Activated CD4-positive, alpha-beta T cell treated with anti-CD3 and anti-CD28 coated beads for 24 hours (primary cell): ENCODE measurements at regions not wholly inside any gene's neighbourhood (a gene's known extent, or its start where the extent isn't known, plus 50 kb on each side); places are given as distances from the start of the nearest gene placed in this dataset.
"Not testable (repeated sequence)": the region's sequence is repeated elsewhere in the genome, so short reads cannot be mapped to it uniquely, and the experiment has no call there.

ENCODE experiments used
- DNase-seq, 2 donors: peaks; one replicate each; pipeline ENCODE4 v3.0.0-alpha.2; 2020; ENCODE audit warnings: low read depth in 2 of 2

DNA sequence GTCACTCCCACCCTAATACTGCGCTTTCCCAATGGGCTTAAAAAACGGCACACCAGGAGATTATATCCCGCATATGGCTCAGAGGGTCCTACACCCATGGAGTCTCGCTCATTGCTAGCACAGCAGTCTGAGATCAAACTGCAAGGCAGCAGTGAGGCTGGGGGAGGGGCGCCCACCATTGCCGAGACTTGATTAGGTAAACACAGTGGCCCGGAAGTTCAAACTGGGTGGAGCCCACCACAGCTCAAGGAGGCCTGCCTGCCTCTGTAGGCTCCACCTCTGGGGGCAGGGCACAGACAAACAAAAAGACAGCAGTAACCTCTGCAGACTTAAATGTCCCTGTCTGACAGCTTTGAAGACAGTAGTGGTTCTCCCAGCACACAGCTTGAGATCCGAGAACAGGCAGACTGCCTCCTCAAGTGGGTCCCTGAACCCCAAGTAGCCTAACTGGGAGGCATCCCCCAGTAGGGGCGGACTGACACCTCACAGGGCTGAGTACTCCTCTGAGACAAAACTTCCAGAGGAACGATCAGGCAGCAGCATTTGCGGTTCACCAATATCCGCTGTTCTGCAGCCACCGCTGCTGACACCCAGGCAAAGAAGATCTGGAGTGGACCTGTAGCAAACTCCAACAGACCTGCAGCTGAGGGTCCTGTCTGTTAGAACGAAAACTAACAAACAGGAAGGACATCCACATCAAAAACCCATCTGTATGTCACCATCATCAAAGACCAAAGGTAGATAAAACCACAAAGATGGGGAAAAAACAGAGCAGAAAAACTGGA lies 1085.6 kb upstream of the FANCL start:
- DNase-seq, result not testable (repeated sequence)

DNA sequence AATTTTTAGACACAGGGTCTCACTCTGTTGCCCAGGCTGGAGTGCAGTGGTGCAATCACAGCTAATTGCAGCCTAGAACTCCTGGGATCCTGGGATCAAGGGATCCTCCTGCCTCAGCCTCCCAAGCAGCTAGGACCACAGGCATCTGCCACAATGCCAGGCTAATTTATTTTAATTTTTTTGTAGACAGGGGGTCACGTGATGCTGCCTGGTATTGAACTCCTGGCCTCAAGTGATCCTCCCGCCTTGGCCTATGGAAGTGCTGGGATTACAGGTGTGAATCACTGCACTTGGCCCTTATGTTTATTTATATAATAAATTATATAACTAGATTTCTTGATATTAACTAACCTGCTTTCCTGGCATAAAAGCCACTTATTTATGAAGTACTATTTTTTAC lies 1081.7 kb upstream of the FANCL start:
- no peak for DNase-seq

GRCh38 chr2:59322005-59322404 lies 1080.9 kb upstream of the FANCL start:
- no peak for DNase-seq

DNA sequence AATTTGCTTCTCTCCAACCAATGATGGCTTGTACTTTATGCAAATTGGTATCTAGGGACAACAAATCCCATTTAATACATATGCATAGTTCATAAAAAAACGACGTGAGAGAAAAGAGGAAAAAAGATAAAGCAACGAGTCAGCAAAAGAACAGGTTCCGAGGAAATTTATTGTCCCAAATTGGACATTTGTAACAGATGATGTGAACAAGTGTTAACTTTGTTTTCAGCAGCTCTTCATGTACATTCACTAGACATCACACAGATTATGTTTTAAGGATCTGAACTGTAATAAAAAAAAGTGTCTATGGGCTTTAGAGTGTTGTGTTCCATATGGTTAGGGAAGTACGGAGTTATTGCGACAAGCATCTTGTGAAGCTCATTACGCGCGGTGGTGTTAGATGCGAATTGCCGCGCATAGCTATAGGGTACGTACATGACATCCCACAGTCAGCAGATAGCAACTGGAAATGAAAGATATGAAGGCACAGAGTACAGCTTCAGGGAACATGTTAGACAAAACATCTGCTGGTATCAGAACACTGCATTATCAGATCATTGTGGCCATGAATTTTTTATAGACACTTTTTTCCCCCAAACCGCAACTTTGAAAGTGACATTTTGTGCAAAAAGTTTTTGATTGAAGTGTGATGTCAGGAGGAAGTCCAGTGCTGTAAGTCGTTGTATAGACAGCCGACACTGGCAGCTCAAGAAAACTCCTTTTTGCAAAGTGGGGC lies 1073.1 kb upstream of the FANCL start:
- no peak for DNase-seq

GRCh38 chr2:59312967-59313940 lies 1072.1 kb upstream of the FANCL start:
- no peak for DNase-seq

GRCh38 chr2:59312029-59312428 lies 1070.9 kb upstream of the FANCL start:
- no peak for DNase-seq

- DNase-seq, result no peak
These were observed 1067.0 kb upstream of the FANCL start for GRCh38 chr2:59308108-59308507.

DNA sequence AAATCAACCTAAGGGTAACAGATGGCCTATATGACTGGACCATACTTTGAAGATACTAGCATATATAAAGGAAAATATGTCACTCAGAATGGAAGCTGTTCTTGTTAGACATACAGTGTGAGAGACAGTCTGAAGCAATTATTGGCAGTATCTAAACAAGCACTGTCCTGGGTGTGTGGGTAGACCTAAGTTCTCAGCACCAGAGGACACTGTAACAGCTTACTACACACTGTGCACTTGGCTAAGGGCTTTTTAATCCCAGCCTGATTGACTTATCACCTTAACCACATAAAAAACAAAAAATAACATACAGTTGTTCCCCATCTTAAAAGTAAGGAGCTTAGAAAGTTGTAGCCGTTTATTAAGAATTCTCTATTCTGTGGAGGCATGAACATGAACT lies 1066.1 kb upstream of the FANCL start:
- no peak for DNase-seq

DNA sequence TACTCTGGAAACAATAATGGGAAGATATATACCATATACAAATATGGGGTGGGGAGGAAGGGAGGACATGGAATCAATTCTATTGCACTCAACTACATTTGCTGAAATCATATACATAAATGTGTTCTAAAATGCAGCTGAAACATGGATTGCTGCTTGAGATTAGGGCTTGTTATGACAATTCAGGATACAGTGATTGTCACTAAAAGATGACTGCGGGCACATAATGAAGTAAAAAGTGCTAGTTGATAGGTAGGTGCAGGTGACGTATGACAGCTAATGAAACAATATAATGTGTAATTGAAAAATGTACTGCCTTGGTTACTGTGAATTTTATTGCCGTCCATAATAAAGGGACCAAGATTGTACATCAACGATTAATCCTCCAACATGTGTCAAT lies 1062.1 kb upstream of the FANCL start:
- DNase-seq, result no peak

DNA sequence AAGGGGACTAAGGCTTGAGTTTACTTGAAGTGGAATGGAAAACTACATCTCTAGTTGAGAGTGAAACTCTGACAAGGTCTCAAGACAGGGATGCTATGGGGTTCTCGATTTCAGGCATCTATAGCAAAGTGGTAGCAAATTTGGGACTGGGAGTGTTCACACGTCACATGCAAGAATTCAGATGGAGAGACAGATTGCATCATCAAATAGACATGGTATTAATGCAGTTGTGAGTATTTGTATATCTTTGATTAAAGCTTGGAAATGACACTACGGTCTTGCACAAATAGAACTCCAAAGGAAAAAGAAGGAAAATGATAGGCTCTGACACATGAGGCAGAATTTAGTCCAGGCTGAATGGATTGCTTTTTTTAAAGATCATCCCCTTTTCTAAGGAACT lies 1061.6 kb upstream of the FANCL start:
- no peak for DNase-seq

GRCh38 chr2:59301466-59302402 lies 1060.6 kb upstream of the FANCL start:
- DNase-seq, result no peak

DNA sequence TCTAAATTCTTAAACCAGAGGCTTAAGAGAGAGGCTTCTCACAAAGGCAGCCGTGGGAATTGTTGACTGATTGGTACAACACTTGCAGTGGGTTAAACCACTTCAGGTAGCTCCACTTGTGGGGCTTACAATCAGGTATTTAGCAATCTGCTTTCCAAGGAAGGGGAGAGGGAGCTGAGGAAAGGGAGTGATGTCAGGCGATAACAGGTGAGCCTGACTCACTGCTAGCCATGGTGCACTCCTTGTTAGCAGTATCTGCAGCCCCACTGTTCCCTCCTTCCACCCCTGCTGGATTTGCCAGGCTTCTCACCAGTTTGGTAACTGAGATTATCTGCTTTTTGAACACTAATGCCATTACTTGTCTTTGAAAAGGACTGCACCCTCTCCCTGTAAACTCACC lies 1056.7 kb upstream of the FANCL start:
- no peak for DNase-seq

DNA sequence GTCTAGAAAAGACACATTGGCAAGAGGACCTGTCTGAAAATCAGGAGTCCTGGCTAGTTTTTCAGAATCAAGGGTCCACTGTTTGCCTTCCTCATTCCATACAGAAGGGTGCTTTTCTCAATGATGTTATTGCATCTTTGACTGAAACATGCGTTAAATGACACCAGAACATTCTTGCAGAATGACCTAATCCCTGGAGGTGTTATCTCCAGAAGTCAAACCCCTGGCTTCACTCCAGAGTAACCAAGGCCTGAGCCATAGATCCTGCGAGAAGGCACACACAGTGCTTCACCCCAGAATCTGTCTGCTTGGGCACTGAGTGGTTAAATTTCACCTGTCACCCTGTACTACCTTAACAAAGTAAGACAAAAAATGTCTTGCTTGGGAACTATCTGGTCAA lies 1055.2 kb upstream of the FANCL start:
- DNase-seq, result no peak

- DNase-seq, result no peak
These were observed 1054.5 kb upstream of the FANCL start for GRCh38 chr2:59295524-59296162.

DNA sequence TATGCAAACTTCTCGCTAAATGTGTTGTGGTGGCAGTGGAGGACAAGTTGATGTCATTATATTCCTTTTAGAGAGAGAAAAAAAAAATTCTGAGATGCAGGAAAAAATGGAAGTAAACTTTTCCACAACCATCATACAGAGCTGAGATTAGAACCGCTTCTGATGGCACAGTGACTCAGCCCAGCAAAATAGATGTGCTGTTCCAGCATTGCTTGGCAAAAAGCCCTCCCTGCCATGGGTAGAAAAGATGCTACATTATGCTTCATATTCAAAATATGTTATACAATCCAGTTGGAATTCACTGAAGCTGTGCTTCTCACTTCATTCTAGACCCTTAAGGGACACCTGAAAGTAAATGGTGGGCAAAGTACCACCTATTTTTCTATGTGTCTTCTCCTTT lies 1047.6 kb upstream of the FANCL start:
- DNase-seq, result no peak

- no peak for DNase-seq
These were observed 1041.4 kb upstream of the FANCL start for GRCh38 chr2:59282374-59283057.

GRCh38 chr2:59277671-59278070 lies 1036.5 kb upstream of the FANCL start:
- no peak for DNase-seq

DNA sequence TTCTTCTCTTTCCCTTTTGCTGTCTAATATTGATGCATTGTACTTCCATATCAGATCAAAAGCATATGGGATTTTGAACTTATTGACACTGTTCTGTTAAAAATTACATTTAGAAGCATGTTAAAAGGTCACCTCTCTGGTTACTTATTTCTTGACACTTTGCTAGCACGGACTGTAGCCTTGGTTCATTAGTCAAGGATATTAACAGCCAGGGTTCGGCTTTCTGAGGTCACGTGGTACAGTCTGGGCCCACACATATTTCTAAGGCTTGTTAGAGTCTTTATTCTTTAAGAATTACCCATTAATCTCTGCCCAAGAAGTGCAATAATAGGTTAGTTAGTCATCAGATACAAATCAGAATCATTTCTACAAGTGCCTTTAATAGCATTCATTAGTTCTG lies 1035.8 kb upstream of the FANCL start:
- DNase-seq, result no peak

DNA sequence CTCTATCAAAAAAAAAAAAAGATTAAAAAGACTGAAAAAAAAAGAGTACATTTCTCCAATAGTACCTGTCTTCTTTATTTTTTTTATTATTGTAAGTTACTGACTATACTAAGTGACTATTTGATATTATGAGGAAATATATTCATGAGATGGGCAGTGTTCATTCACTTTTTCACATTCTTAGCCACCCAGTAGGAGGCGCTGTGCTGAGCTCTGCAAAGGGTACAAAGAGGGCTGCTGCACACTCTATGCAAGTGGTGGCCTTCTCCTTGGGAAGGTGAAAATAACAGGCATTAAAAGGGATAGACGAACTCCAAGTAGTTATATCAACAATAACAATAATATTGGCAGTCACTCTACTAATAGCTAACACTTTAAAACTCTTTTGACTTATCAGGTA lies 1034.9 kb upstream of the FANCL start:
- DNase-seq, result no peak

DNA sequence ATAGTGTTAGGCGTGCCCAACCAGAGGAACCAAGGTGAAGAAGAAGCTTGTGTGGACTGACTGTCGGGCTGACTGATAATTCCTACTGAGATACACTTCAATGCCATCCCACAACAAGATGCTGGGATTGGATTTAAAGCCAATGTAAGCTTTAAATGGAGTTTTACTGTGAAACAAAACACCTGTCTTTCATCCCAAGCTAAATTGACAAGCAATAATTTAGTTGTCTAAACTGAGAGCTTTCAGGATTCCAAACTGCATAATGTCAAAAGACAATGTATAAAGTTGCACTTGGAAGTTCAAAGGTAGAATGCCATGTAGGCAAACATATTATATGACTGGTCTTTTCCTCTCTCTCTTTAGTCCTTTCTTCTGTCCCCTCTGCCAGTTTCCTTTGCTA lies 1025.3 kb upstream of the FANCL start:
- DNase-seq, result no peak
